K562 (cell line): ENCODE measurements at regions not wholly inside any gene's neighbourhood (a gene's known extent, or its start where the extent isn't known, plus 50 kb on each side); places are given as distances from the start of the nearest gene placed in this dataset.

Experiments
- ATAC-seq: fragments of 200-7000 bp; cut with Tn5 transposase; 3 replicates; pipeline ENCODE4 v1.9.1; 2020; ENCODE audit warnings: moderate library complexity
- BruUV-seq: library from RNA; stranded (reverse); fragments of 400-500 nt; replicated peaks from 2 replicates; lab custom pipeline; 2021; lab: Mats Ljungman, UMichigan
- CTCF ChIA-PET: fragments of 300-600 bp; formaldehyde crosslinking; extraction: SDS; loops from one replicate; lab custom pipeline; 2021; ENCODE audit warnings: low intra/inter-chr PET ratio; lab: Yijun Ruan, JAX
- POLR2A ChIA-PET: fragments of 300-600, 350-650 bp; sonication (Branson Sonifier 250); formaldehyde crosslinking; extraction: SDS; loops from one replicate; lab custom pipeline; 2021; ENCODE audit warnings: antibody characterized with exemption, inconsistent platforms; lab: Yijun Ruan, JAX
- DNase-seq, 4 experiments: peaks; one replicate each; pipeline versions ENCODE4 v3.0.0 to v3.0.0-alpha.2; 2011 to 2018; ENCODE audit warnings: low spot score in 3 of 4, mixed read lengths in 3 of 4; ENCODE audit errors: extremely low read depth in 1 of 4
- FAIRE-seq: peaks from 2 replicates; lab custom pipeline; 2011; peaks lifted over from hg19 to GRCh38; lab: Jason Lieb, UNC
- H2AFZ ChIP-seq: 2 replicates; pipeline ENCODE4 v1.6.0; 2011; ENCODE audit warnings: low read depth, low read length, control low read depth, inconsistent platforms
- H3K27ac ChIP-seq: fragments of 200-600 bp; 3 replicates; pipeline ENCODE4 v1.8.0; 2011; ENCODE audit warnings: low read depth, mild to moderate bottlenecking, control low read depth, inconsistent platforms, low read length, moderate library complexity, mixed read lengths; ENCODE audit errors: extremely low read depth
- H3K27me3 ChIP-seq, 2 experiments: fragments of 300-600 bp in 1 of 2; 2 replicates in 1 of 2; 3 replicates in 1 of 2; pipeline versions ENCODE4 v1.6.0 to v1.8.0; 2011; ENCODE audit warnings: inconsistent platforms in 2 of 2, low read length in 2 of 2, mild to moderate bottlenecking in 1 of 2, mixed read lengths in 1 of 2, moderate library complexity in 1 of 2; ENCODE audit not compliant: control insufficient read depth in 2 of 2, insufficient read depth in 2 of 2
- H3K36me3 ChIP-seq: fragments of 300-600 bp; 3 replicates; pipeline ENCODE4 v1.8.0; 2011; ENCODE audit warnings: mild to moderate bottlenecking, low read length, inconsistent platforms; ENCODE audit not compliant: control insufficient read depth, insufficient read depth
- H3K4me1 ChIP-seq, 2 experiments: fragments of 200-600 bp in 1 of 2; replicated peaks in 1 of 2; 2 replicates in 1 of 2; 3 replicates in 1 of 2; pipeline versions ENCODE4 v1.5.1 to v1.8.0; 2011; ENCODE audit warnings: inconsistent platforms in 2 of 2, low read length in 2 of 2, mild to moderate bottlenecking in 1 of 2, mixed read lengths in 1 of 2, moderate library complexity in 1 of 2; ENCODE audit not compliant: control insufficient read depth in 2 of 2, insufficient read depth in 2 of 2
- H3K4me2 ChIP-seq: 2 replicates; pipeline ENCODE4 v1.6.1; 2011; ENCODE audit warnings: low read length, control low read depth, inconsistent platforms, mixed read lengths; ENCODE audit not compliant: insufficient read depth
- H3K4me3 ChIP-seq: fragments of 200-600 bp; sonication (generic), shearing (Covaris generic); 2 replicates; pipeline ENCODE4 v1.5.1; 2016; ENCODE audit warnings: control low read depth, inconsistent platforms
- H3K79me2 ChIP-seq: fragments of 200-600 bp; 3 replicates; pipeline ENCODE4 v1.8.0; 2011; ENCODE audit warnings: low read length, inconsistent platforms; ENCODE audit not compliant: control insufficient read depth, insufficient read depth
- H3K9ac ChIP-seq, 2 experiments: 2 replicates each; pipeline versions ENCODE4 v1.6.0 to v1.6.1; 2011; ENCODE audit warnings: low read depth in 2 of 2, low read length in 2 of 2, control low read depth in 1 of 2, inconsistent platforms in 1 of 2, mild to moderate bottlenecking in 1 of 2, mixed read lengths in 1 of 2; ENCODE audit not compliant: insufficient read depth in 1 of 2
- H3K9me1 ChIP-seq: one replicate; pipeline ENCODE4 v1.6.0; 2011; ENCODE audit warnings: inconsistent platforms, mild to moderate bottlenecking, low read length, moderate library complexity; ENCODE audit not compliant: control insufficient read depth, insufficient read depth
- H3K9me3 ChIP-seq: replicated peaks from 2 replicates; pipeline ENCODE4 v1.5.1; 2011; ENCODE audit warnings: low read depth, low read length, inconsistent platforms; ENCODE audit not compliant: control insufficient read depth, insufficient read depth
- H4K20me1 ChIP-seq: replicated peaks from 2 replicates; pipeline ENCODE4 v1.6.1; 2011; ENCODE audit warnings: low read length, inconsistent platforms, mixed read lengths; ENCODE audit not compliant: control insufficient read depth, insufficient read depth
- CBX5 ChIP-seq: IDR thresholded peaks from 2 replicates; pipeline ENCODE4 v1.6.1; 2014; ENCODE audit warnings: low read depth, borderline replicate concordance
- CEBPB ChIP-seq: fragments of 450-650 bp; IDR thresholded peaks from 2 replicates; pipeline ENCODE4 v1.6.1; 2016; ENCODE audit warnings: missing genetic modification characterization, missing compliant biosample characterization
- CXXC5 ChIP-seq: fragments of 250-450 bp; sonication (Bioruptor Pico); IDR thresholded peaks from 2 replicates; pipeline ENCODE4 v1.8.0; 2022; ENCODE audit warnings: inconsistent platforms, mild to moderate bottlenecking, moderate library complexity
- EGR1 ChIP-seq: fragments of 450-650 bp; conservative IDR thresholded peaks from 2 replicates; pipeline ENCODE4 v1.6.1; 2017; ENCODE audit warnings: mild to moderate bottlenecking
- IFI16 ChIP-seq: fragments of 250-450 bp; sonication (Bioruptor Pico); IDR thresholded peaks from 2 replicates; pipeline ENCODE4 v2.1.2; 2022; ENCODE audit warnings: mild to moderate bottlenecking, inconsistent platforms
- MEF2A ChIP-seq: IDR thresholded peaks from 2 replicates; pipeline ENCODE4 v1.6.1; 2011; ENCODE audit warnings: low read depth, mild to moderate bottlenecking, low read length, moderate library complexity; ENCODE audit not compliant: control insufficient read depth
- NCOA6 ChIP-seq: fragments of 450-650 bp; IDR thresholded peaks from 2 replicates; pipeline ENCODE4 v1.6.1; 2017; ENCODE audit warnings: mild to moderate bottlenecking
- POLR3A ChIP-seq: IDR thresholded peaks from 2 replicates; pipeline ENCODE4 v1.6.1; 2011; ENCODE audit warnings: borderline replicate concordance, mild to moderate bottlenecking, moderate library complexity; ENCODE audit not compliant: insufficient read length, insufficient read depth; ENCODE audit errors: extremely low read depth
- RCOR1 ChIP-seq, 2 experiments: IDR thresholded peaks; 2 replicates each; pipeline ENCODE4 v1.6.1; 2012; ENCODE audit warnings: low read depth in 2 of 2, low read length in 2 of 2, borderline replicate concordance in 1 of 2, improper control_type of control experiment in 1 of 2
- SETDB1 ChIP-seq: IDR thresholded peaks from one replicate; pipeline ENCODE4 v1.6.1; 2012; ENCODE audit warnings: low read length, control low read depth, inconsistent platforms
- SMAD3 ChIP-seq: fragments of 450-650 bp; formaldehyde crosslinking; conservative IDR thresholded peaks from 2 replicates; pipeline ENCODE4 v1.4.0; 2020; ENCODE audit warnings: mild to moderate bottlenecking
- SNRNP70 ChIP-seq: fragments of 200-400 bp; formaldehyde crosslinking; optimal IDR thresholded peaks from 2 replicates; pipeline ENCODE3; 2017; ENCODE audit warnings: low read depth, low read length
- SPI1 ChIP-seq: IDR thresholded peaks from 2 replicates; pipeline ENCODE4 v1.6.1; 2011; ENCODE audit warnings: low read depth, low read length, control low read depth, borderline replicate concordance
- SRF ChIP-seq, 2 experiments: fragments of 250-450, 450-650 bp in 1 of 2; sonication (Bioruptor Pico) in 1 of 2; sonication (generic) in 1 of 2; formaldehyde crosslinking; IDR thresholded peaks; 2 replicates each; pipeline versions ENCODE4 v1.5.0 to v1.5.1; 2020 to 2022; ENCODE audit warnings: mild to moderate bottlenecking in 1 of 2, missing genetic modification reagents in 1 of 2
- ZNF347 ChIP-seq: fragments of 450-650 bp; formaldehyde crosslinking; IDR thresholded peaks from 2 replicates; pipeline ENCODE4 v1.4.0; 2020; ENCODE audit warnings: low read depth, mild to moderate bottlenecking, moderate library complexity
- ZNF583 ChIP-seq: fragments of 250-450 bp; sonication (Bioruptor Pico); IDR thresholded peaks from 2 replicates; pipeline ENCODE4 v1.4.0; 2020
- WGBS: fragments of 100-300 bp; shearing (Covaris generic); methylation state at CpG from one replicate; pipeline ENCODE4 v1.1.6; 2016; ENCODE audit warnings: low coverage, mixed read lengths; ENCODE audit not compliant: insufficient coverage; ENCODE audit errors: missing lambda C conversion rate; 5-methylcytosine and 5-hydroxymethylcytosine counted together
- in situ Hi-C: fragments of 300-500 bp; cut with MboI; formaldehyde crosslinking; loops from 4 replicates; pipeline ENCODE4 v1.15.0; 2018; ENCODE audit warnings: inconsistent platforms, mixed read lengths
- intact Hi-C: fragments of 100-400 bp; cut with micrococcal nuclease; formaldehyde crosslinking; loops from 2 replicates; pipeline ENCODE4 v1.14.2; 2022

DNA sequence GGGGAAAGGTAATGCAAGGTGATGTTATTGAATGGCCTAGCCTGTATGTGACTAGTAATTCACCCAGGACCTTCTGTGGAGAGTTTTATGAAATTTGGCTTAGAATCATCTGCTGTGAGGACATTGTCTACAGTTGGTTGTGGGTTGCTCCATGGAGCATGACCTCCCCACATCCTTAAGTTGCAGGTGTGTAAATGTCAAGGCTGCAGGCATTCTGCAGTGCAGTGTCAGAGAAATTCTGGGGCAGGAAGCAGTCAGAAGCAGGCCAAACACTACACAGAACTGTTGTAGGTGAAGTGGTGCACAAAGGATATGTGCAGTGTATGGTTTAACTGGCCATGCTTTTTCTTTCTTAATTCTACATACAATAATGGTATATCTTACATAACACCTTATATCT is 588.3 kb downstream of the EBF1 start:
- POLR2A ChIA-PET: no interaction called here

DNA sequence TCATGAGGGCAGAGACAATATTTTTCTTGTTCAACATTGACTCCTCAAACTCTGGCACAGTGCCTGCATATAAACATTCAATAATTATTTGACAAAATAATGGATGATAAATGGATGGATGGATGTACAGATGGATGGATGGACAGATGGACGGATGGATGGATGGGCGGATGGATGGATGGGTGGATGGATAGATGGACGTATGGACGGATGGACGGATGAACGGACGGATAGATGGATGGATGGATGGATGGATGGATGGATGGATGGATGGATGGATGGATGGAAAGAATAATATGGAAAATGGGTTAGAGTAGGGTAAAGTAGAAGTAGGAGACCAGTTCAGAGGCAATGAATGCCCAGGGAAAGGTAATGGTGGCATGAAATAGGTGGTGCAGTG is 589.2 kb downstream of the EBF1 start:
- in situ Hi-C loops (no loop called here), intact Hi-C loops (no loop called here)
- Histone ChIP-seq H3K4me2 (no peak overlapping the region), H2AFZ (no peak overlapping the region), H3K9me3 (no peaks in the 10 kb centered on the region), H3K27me3 (no peaks in the 10 kb centered on the region), H3K36me3 (no peaks in the 10 kb centered on the region), H3K4me1 (no peaks in the 10 kb centered on the region), H3K9ac (no peak overlapping the region), H3K79me2 (no peaks in the 10 kb centered on the region), H3K4me3 (no peak overlapping the region), H3K9me1 (no peaks in the 10 kb centered on the region), H3K27ac (no peak overlapping the region), H4K20me1 (no peaks in the 10 kb centered on the region)
- no peak for FAIRE-seq
- POLR2A ChIA-PET: no interaction called here
- CTCF ChIA-PET: no interaction called here
- no peak for ATAC-seq
- DNase-seq: no peak
- WGBS: 1% methylated on average over 7 of the region's 7 CpGs
- BruUV-seq: no TSS peak
- TF ChIP-seq ZNF583 (no peak), SPI1 (no peak), SETDB1 (no peak), SNRNP70 (no peak), CXXC5 (CRISPR knock-in tag) (no peak), IFI16 (CRISPR knock-in tag) (no peak), NCOA6 (no peak), MEF2A (no peak), RCOR1 (IDR thresholded peaks at IDR 0.05; ENCODE audit: borderline replicate concordance in 1 of 2, low read depth in 2 of 2, low read length in 2 of 2) (no peak), SMAD3 (CRISPR knock-in tag) (no peak), SRF (CRISPR knock-in tag; IDR thresholded peaks at IDR 0.05) (no peak), ZNF347 (CRISPR knock-in tag) (no peak), CBX5 (no peak)

More for the DNA sequence above, 588.3 kb downstream of the EBF1 start:
- BruUV-seq: no TSS peak
- Histone ChIP-seq H3K4me2 (no peak overlapping the region), H3K79me2 (no peaks in the 10 kb centered on the region), H3K9me1 (no peaks in the 10 kb centered on the region), H3K4me3 (no peak overlapping the region), H2AFZ (no peak overlapping the region), H3K9ac (no peak overlapping the region), H3K36me3 (no peaks in the 10 kb centered on the region), H3K9me3 (no peaks in the 10 kb centered on the region), H3K27ac (no peak overlapping the region), H4K20me1 (no peaks in the 10 kb centered on the region), H3K4me1 (no peaks in the 10 kb centered on the region), H3K27me3 (no peaks in the 10 kb centered on the region)
- TF ChIP-seq CEBPB (tag): no peak
- no peak for TF ChIP-seq EGR1
- no peak for TF ChIP-seq POLR3A
- CTCF ChIA-PET: no interaction called here
- intact Hi-C loops: no loop called here
- in situ Hi-C loops: no loop called here
- DNase-seq (no peak), FAIRE-seq (no peak), ATAC-seq (no peak)
